GM19438 (cell line): ENCODE measurements at regions not wholly inside any gene's neighbourhood (a gene's known extent, or its start where the extent isn't known, plus 50 kb on each side); places are given as distances from the start of the nearest gene placed in this dataset.
A peak's percentile ranks its signal among the peaks of the same experiment; 100 is the strongest.

Source experiments
- ATAC-seq: cut with Tn5 transposase; IDR thresholded peaks from one replicate; pipeline ENCODE4 v1.9.1; 2021; ENCODE audit warnings: low read depth; ENCODE audit not compliant: unreplicated experiment

GRCh38 chr11:93248602-93249001 is 50.8 kb upstream of the SLC36A4 start:
- no peak for ATAC-seq

- ATAC-seq = no peak
These were observed 51.8 kb upstream of the SLC36A4 start for GRCh38 chr11:93249459-93250220.

GRCh38 chr11:93250326-93250725 is 52.5 kb upstream of the SLC36A4 start:
- no peak for ATAC-seq

- ATAC-seq = no peak
These were observed 54.1 kb upstream of the SLC36A4 start for GRCh38 chr11:93251922-93252321.

GRCh38 chr11:93253111-93253510 is 55.3 kb upstream of the SLC36A4 start:
- ATAC-seq = no peak

GRCh38 chr11:93256623-93257022 is 58.8 kb upstream of the SLC36A4 start:
- no peak for ATAC-seq

GRCh38 chr11:93267383-93267782 is 63.2 kb upstream of the DEUP1 start:
- no peak for ATAC-seq

GRCh38 chr11:93268287-93269040 is 62.1 kb upstream of the DEUP1 start:
- no peak for ATAC-seq

GRCh38 chr11:93271596-93271995 is 58.9 kb upstream of the DEUP1 start:
- no peak for ATAC-seq

- no peak for ATAC-seq
These were observed 55.7 kb upstream of the DEUP1 start for GRCh38 chr11:93274851-93275250.

GRCh38 chr11:93278976-93279375 is 51.6 kb upstream of the DEUP1 start:
- no peak for ATAC-seq

- peak; percentile 75 for ATAC-seq
These were observed 50.6 kb upstream of the DEUP1 start for GRCh38 chr11:93279851-93280347.
